ENCODE measurements at regions not wholly inside any gene's neighbourhood (a gene's known extent, or its start where the extent isn't known, plus 50 kb on each side); places are given as distances from the start of the nearest gene placed in this dataset.

DNA sequence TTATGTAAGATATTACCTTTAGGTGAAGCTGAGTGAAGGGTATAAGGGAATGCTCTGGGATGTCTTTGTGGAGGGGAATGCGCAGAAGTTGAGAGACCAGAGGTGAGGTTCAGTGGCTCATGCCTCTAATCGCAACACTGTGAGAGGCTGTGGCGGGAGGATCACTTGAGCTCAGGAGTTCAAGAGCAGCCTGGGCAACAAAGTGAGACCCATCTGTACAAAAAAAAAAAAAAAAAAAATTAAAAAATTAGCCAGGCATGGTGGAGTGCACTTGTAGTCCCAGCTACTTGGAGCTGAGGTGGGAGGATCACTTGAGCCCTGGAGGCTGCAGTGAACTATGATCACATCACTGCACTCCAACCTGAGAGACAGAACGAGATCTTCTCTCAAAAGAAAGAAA, 57.3 kb upstream of the SP3 start:
- ChIA-PET POLR2A (no interaction called here), RAD21 (ENCODE audit: unreplicated experiment) (interaction anchor here (0.6 kb wide), 1 partner anchor 546 kb away, joined by 4 read pairs; no protein-coding TSS in a partner anchor), CTCF (no interaction called here), SMC1A (ENCODE audit: uncharacterized antibody, unreplicated experiment) (interaction anchor here (0.6 kb wide), 1 partner anchor 14 kb away, joined by 3 read pairs; no protein-coding TSS in a partner anchor)
- no peaks in the 10 kb centered on the region for H3K9me3 ChIP-seq (replicated peaks; ENCODE audit: control insufficient read depth, insufficient read depth, low read length)
- intact Hi-C loops (cut with micrococcal nuclease; ENCODE audit: unreplicated experiment) (no loop called here), in situ Hi-C loops (cut with MboI) (no loop called here)
- H3K27ac ChIP-seq (ENCODE audit: control insufficient read depth, insufficient read depth) = no peak overlapping the region
- H3K36me3 ChIP-seq (ENCODE audit: control insufficient read depth in 2 of 2, insufficient read depth in 2 of 2, low read length in 1 of 2) = no peaks in the 10 kb centered on the region
- TF ChIP-seq, protein P1, sequence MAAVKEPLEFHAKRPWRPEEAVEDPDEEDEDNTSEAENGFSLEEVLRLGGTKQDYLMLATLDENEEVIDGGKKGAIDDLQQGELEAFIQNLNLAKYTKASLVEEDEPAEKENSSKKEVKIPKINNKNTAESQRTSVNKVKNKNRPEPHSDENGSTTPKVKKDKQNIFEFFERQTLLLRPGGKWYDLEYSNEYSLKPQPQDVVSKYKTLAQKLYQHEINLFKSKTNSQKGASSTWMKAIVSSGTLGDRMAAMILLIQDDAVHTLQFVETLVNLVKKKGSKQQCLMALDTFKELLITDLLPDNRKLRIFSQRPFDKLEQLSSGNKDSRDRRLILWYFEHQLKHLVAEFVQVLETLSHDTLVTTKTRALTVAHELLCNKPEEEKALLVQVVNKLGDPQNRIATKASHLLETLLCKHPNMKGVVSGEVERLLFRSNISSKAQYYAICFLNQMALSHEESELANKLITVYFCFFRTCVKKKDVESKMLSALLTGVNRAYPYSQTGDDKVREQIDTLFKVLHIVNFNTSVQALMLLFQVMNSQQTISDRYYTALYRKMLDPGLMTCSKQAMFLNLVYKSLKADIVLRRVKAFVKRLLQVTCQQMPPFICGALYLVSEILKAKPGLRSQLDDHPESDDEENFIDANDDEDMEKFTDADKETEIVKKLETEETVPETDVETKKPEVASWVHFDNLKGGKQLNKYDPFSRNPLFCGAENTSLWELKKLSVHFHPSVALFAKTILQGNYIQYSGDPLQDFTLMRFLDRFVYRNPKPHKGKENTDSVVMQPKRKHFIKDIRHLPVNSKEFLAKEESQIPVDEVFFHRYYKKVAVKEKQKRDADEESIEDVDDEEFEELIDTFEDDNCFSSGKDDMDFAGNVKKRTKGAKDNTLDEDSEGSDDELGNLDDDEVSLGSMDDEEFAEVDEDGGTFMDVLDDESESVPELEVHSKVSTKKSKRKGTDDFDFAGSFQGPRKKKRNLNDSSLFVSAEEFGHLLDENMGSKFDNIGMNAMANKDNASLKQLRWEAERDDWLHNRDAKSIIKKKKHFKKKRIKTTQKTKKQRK (IDR thresholded peaks at IDR 0.05; ENCODE audit: low read depth, low read length) = no peak
- no peak for TF ChIP-seq NFIC (IDR thresholded peaks at IDR 0.05; ENCODE audit: low read depth, low read length)
- no peak for TF ChIP-seq USF2 (IDR thresholded peaks at IDR 0.05; ENCODE audit: borderline replicate concordance, low read depth, low read length)
- no peak for TF ChIP-seq POLR2A (IDR thresholded peaks at IDR 0.05; ENCODE audit: low read depth, low read length)
- FAIRE-seq (no peak), DNase-seq (ENCODE audit: low read depth, low spot score) (no peak), ATAC-seq (no peak)
- 75% methylated on average over 4 of the region's 4 CpGs for WGBS (ENCODE audit: insufficient coverage, insufficient replicate concordance, low lambda C conversion rate, missing lambda C conversion rate)
- H2AFZ ChIP-seq (ENCODE audit: control insufficient read depth, low read depth, low read length) = no peak overlapping the region
- H3K27me3 ChIP-seq (replicated peaks in 1 of 2; ENCODE audit: control insufficient read depth in 2 of 2, insufficient read depth in 2 of 2, low read length in 1 of 2) = no peaks in the 10 kb centered on the region
- no peaks in the 10 kb centered on the region for H3K79me2 ChIP-seq (ENCODE audit: control insufficient read depth, insufficient read depth, low read length)
- no peak overlapping the region for H3K9ac ChIP-seq (ENCODE audit: control insufficient read depth, insufficient read depth, low read length)
- H3K4me2 ChIP-seq (ENCODE audit: control insufficient read depth, insufficient read depth) = no peak overlapping the region
- H3K4me1 ChIP-seq (ENCODE audit: control insufficient read depth, insufficient read depth, low read length) = peaks cover 17% of the 10 kb centered on the region
- no peak overlapping the region for H3K4me3 ChIP-seq
- BruUV-seq (replicated peaks) = no TSS peak
- H4K20me1 ChIP-seq (ENCODE audit: control insufficient read depth, insufficient read depth) = no peaks in the 10 kb centered on the region

Data from GM12878 (cell line).